Glutamatergic neuron (in vitro differentiated cells): ENCODE measurements at regions not wholly inside any gene's neighbourhood (a gene's known extent, or its start where the extent isn't known, plus 50 kb on each side); places are given as distances from the start of the nearest gene placed in this dataset.

Experiments used
- DNase-seq: peaks from one replicate; pipeline ENCODE4 v3.0.0; 2022
- H3K27ac Mint-ChIP-seq: one replicate; pipeline ENCODE4 v1.8.0; 2020; ENCODE audit warnings: mild to moderate bottlenecking, mixed read lengths, inconsistent platforms; ENCODE audit not compliant: unreplicated experiment
- H3K27me3 Mint-ChIP-seq: one replicate; pipeline ENCODE4 v1.8.0; 2020; ENCODE audit warnings: mild to moderate bottlenecking, moderate library complexity, mixed read lengths, inconsistent platforms; ENCODE audit not compliant: unreplicated experiment
- H3K36me3 Mint-ChIP-seq: one replicate; pipeline ENCODE4 v1.8.0; 2020; ENCODE audit warnings: mild to moderate bottlenecking, mixed read lengths, inconsistent platforms; ENCODE audit not compliant: unreplicated experiment
- H3K4me1 Mint-ChIP-seq: one replicate; pipeline ENCODE4 v1.8.0; 2020; ENCODE audit warnings: mild to moderate bottlenecking, low read depth, mixed read lengths, inconsistent platforms; ENCODE audit not compliant: unreplicated experiment
- H3K4me3 Mint-ChIP-seq: one replicate; pipeline ENCODE4 v1.8.0; 2020; ENCODE audit warnings: mild to moderate bottlenecking, mixed read lengths, inconsistent platforms; ENCODE audit not compliant: unreplicated experiment
- H3K9me3 Mint-ChIP-seq: one replicate; pipeline ENCODE4 v1.8.0; 2020; ENCODE audit warnings: mild to moderate bottlenecking, moderate library complexity, mixed read lengths, inconsistent platforms; ENCODE audit not compliant: unreplicated experiment
- CTCF ChIP-seq: fragments of 200-600 bp; sonication (generic); IDR thresholded peaks from one replicate; pipeline ENCODE4 v1.5.0; 2021; ENCODE audit not compliant: partially characterized antibody, unreplicated experiment

- Mint-ChIP-seq H3K36me3 (peaks cover 6% of the 10 kb centered on the region), H3K27ac (no peak overlapping the region), H3K9me3 (no peaks in the 10 kb centered on the region), H3K27me3 (no peaks in the 10 kb centered on the region), H3K4me1 (no peaks in the 10 kb centered on the region), H3K4me3 (no peak overlapping the region)
- DNase-seq = no peak
- TF ChIP-seq CTCF = no peak
Measured at GRCh38 chr15:38890194-38890593, 325.6 kb upstream of the RASGRP1 start.

DNA sequence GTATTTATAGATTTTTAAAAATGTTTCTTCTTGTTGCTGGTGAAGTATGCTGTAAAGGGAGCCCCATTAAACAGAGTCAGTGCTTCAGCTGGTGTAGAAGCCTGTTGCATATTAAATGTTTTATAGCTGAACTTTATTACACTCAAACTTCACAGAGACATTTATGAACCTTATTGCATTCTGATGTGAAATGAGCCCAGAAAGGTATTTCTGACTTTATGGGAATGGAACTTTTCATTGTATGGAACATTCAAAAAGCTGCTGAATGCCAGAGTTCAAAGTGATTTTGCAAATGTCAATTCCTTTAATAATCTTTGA, 329.3 kb upstream of the RASGRP1 start:
- H3K4me1 Mint-ChIP-seq = no peaks in the 10 kb centered on the region
- no peaks in the 10 kb centered on the region for H3K27me3 Mint-ChIP-seq
- no peaks in the 10 kb centered on the region for H3K9me3 Mint-ChIP-seq
- no peak for DNase-seq
- peaks cover 6% of the 10 kb centered on the region for H3K36me3 Mint-ChIP-seq
- TF ChIP-seq CTCF = no peak
- no peak overlapping the region for H3K4me3 Mint-ChIP-seq
- H3K27ac Mint-ChIP-seq = no peak overlapping the region

DNA sequence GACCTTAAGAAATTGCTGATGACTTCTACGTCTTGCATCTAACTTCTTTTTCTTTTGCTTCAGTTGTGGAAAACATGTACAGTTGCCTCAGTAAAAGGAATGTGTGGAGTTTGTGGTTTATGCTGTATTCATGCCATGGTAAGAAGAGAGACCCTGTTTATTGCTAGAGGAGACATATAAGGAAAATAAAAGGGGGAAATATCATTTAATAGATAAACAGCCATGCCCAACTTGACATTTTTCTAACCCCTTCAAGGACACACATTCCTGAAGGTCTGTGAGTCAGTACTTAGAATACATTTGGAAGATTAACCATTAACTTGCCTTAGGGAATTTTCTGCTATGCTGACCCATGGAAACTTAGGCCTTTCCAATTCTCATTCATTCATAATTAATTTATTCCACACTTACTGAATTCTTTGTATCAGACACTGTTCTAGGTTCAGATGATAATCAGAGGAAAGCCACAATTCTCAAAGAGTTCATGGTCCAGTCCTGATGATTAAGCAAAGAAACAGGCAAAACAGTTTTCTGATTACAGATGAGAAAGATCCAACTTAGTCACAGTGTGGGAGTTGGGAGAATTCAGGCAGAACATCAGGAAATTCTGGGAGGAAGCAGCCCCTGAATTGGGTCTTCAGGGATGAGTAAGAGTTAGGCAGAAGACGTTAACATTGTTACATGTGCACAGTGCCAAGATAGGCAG, 329.8 kb upstream of the RASGRP1 start:
- Mint-ChIP-seq H3K4me3 (no peak overlapping the region), H3K4me1 (no peaks in the 10 kb centered on the region), H3K27ac (no peak overlapping the region), H3K9me3 (no peaks in the 10 kb centered on the region), H3K36me3 (peaks cover 6% of the 10 kb centered on the region), H3K27me3 (no peaks in the 10 kb centered on the region)
- DNase-seq = no peak
- no peak for TF ChIP-seq CTCF

DNA sequence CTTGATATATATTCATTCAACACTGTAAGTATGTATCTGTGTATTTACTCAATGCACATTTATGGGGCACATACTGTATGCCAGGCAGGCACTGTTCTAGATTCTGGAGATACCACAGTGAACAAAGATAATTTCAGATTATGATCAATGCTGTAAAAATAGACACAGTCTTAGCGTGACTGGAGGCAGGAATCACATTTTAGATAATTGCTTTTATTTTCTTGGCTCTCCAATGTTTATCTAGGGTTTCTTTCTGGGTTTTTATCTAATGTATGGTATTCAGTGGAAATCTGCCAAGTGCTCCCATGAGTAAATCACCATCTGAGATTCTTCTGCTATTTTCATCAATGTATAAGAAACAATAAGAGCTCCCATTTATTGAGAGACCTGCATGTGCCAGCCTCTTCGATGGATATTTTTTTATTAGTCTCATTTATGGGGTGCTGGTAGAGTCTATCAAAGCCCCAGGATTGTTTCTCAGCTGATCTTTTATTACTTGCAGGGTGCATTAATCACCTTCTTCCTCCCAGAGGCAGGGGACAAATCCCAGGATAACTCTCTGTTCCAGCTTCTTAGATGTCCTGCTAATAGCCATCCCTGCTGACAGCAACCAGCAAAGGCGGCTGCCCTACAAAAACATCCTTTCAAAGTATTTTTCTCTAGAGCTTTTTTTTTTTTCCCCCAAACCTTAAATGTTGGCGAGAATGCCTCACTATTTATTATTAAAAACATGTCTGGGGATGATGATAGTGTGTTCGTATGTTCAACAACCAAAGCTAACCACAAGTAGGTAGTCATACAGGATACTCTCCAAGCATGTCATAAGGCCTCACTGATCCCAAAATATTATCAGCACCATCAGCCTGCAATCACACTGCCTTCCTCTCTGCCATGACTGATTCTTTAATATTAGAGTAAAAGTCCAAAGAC, 331.0 kb upstream of the RASGRP1 start:
- Mint-ChIP-seq H3K4me1 (no peaks in the 10 kb centered on the region), H3K36me3 (peaks cover 6% of the 10 kb centered on the region)
- no peak for TF ChIP-seq CTCF

GRCh38 chr15:38896647-38897046, 332.0 kb upstream of the RASGRP1 start:
- Mint-ChIP-seq H3K27ac (no peak overlapping the region), H3K4me3 (no peak overlapping the region), H3K27me3 (no peaks in the 10 kb centered on the region), H3K4me1 (no peaks in the 10 kb centered on the region), H3K36me3 (peaks cover 6% of the 10 kb centered on the region), H3K9me3 (no peaks in the 10 kb centered on the region)
- no peak for TF ChIP-seq CTCF
- no peak for DNase-seq

More for the DNA sequence above, 331.0 kb upstream of the RASGRP1 start:
- DNase-seq = no peak
- Mint-ChIP-seq H3K4me3 (no peak overlapping the region), H3K27me3 (no peaks in the 10 kb centered on the region), H3K9me3 (no peaks in the 10 kb centered on the region), H3K27ac (no peak overlapping the region)
